GM18508 (cell line): ENCODE measurements at regions not wholly inside any gene's neighbourhood (a gene's known extent, or its start where the extent isn't known, plus 50 kb on each side); places are given as distances from the start of the nearest gene placed in this dataset.

Experiments used
- ATAC-seq: cut with Tn5 transposase; IDR thresholded peaks from one replicate; pipeline ENCODE4 v1.9.1; 2021; ENCODE audit warnings: moderate number of reproducible peaks; ENCODE audit not compliant: insufficient read depth, unreplicated experiment

DNA sequence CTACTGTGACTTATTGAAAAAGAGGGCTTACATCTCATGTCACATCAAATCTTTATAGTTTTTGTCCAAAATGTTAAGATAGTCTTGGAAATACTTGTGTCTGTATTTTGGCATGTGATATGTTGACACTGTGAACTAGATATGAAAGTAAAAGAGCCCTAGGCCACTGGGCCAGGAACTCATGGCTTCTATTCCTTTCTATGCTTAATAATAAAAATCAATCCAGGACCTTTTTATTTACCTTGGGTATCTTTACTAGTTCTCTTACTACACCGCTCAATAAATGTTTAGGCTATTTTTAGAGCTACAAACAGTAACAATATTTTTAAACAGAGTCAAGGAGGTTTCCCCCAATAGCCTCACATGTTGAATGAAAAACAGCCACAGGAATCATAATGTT lies 348.6 kb upstream of the SLC24A2 start:
- no peak for ATAC-seq

DNA sequence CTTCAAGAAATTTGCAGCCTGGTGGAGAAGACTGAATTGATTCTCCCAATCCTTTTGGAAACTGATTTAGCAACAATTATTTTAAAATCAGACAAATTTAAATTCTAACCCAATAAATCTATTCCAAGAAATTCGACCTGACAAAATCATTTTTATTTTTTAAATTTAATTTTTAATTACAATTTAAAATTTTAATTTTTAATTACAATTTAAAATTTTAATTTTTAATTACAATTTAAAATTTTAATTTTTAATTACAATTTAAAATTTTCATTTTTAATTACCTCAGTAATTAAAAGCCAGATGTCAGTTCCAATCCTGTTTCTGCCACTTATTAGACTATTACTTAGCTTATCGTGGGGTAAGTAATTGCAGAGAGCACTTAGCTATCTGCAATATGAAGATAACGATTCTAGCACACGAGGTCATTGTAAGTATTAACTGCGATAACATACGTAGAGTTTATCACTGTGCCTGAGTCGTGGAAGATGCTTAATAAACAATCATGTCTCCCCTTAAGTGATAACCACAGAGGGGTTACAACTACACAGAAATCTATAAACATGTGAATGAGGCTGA lies 346.4 kb upstream of the SLC24A2 start:
- no peak for ATAC-seq

DNA sequence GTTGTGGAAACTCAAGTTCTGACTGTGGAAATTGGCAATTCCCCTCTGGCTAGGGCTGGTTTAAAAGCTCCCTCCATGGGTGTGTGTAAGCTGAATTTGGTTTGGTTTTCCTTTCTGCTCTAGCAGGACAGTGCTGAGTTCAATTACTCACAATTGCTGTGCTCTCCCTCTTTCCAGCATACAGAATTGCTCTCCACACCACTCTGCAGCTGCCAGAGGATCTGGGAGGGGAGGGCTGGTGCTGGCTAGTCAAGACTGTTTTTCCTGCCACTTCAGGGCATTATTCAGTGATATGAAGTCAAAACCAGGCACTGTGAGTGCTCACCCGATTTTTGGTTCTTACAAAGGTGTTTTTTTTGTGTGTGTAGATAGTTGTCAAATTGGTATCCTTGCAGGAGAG lies 336.9 kb upstream of the SLC24A2 start:
- no peak for ATAC-seq

DNA sequence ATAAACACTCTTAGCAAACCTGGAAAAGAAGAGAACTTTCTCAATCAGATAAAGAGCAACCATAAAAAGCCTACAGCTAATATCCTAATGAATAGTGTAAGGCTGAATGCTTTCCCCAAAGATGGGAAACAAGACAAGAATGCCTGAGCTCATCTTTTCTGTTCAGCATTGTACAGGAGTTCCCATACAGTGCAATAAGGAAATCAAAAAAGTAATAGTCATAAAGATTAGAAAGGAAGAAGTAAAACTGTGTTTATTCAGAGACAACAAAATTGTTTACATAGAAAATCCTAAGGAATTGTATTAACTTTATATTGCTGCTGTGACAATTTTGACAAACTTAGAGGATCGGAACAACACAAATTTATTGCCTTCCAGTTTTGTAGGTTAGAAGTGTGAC lies 330.7 kb upstream of the SLC24A2 start:
- ATAC-seq, result no peak

DNA sequence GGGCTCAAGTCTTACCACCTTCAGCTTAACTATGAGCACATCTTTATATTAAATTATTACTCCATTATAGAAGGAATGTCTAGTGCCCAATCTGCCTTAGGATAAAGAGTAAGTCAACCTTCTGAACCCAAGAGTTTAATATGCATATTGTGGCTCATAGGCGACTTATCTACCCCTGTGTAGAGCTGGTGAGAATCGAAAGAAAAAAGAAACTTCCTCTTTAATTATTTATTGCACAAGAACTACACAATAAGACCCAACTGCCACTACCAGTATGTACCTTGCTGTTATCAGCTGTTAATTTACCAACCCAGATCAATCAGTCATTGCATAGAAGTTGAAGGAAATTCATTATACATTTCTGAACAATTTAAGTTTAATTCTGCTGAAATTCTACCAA lies 329.1 kb upstream of the SLC24A2 start:
- no peak for ATAC-seq

DNA sequence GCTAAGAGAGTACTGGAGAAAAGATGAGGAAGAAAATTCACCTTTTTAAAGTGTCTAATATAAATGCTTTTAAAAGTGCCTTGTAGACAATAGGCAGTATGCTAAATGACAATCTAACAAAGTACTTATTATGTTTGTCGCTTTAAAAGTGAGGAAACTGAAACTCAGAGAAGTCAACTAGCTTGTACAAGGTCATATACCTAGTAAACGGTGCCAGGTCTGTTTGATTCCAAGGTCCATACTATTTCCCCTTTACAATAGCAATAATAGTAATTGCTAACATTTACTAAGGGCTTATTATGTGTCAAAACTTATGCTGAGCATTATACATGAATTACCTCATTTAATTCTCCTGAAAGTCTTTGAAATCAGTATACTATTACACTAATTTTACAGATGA lies 328.6 kb upstream of the SLC24A2 start:
- ATAC-seq, result no peak

DNA sequence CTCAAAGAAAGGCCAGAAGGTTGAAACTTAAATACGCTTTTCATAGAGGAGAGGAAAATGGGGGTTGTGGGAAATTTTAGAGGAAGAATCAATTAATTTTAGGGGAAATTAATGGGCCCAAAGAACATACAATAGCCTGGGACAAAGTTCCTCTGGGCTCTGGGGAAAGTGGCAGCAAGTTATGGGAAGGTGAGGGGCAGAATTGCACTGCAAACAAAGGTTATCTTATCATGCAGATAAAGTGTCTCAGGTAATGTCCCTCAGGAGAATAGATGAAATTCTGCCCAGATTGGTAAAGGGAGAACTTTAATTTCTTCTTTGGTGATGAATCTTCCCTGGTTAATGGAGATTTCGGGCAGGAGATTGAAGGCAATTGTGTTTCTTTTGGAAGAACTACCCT lies 326.1 kb upstream of the SLC24A2 start:
- no peak for ATAC-seq

DNA sequence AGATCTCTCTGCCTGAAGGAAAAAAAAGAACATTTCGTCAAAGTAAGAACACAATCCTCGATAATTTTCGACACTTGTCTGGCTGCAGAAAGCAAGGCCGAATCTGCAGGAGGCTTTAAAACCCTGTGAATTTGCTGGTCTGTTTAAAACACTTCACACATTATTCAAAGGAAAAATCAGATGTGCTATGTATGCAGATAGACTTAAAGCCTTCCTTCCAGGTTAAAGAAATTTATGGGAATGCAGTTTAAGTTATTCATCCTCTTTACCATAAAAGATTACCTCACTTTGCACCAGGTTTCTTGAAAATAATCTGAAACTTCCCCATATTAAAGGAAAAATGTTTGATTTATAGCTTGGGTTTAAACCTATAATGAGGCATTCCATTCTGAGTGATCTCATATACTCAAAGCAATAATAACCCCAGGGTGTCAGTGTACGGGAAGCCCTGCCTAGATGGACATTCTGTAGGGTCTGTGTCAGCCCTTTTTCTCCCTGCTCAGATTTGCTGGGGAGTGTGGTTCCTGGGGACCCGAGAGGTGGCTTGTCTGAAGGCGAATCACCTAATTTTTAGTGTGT lies 323.5 kb upstream of the SLC24A2 start:
- no peak for ATAC-seq

DNA sequence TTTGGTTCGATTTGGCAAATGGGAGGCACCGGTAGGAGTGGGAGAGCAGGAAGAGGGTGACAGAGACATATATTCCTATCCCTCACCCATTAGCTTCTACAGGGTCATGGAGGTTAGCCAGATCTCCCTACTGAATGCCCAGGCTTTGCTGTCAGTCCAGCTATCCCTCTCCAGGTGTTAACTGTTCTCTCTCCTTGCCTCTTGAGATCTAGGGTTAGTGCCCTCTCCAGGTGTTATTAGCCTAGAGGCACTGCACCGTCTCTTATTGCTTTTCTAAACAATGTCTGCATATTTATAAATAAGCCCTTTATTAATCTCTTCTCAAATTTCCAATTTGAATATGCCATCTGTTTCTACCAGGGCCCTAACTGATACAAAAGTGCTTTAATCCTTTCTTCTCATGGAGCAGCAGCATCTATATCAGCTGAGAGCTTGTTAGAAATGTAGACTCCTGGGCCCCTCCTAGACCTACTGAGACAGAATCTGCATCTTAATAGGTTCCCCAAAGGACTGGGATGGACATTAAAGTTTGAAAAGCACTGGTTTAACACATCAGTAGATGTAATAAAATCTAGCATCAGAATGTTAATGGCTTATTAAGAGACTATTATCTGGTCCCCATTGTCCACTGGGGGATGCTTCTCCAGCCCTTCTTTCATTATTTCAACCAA lies 322.5 kb upstream of the SLC24A2 start:
- ATAC-seq, result no peak

DNA sequence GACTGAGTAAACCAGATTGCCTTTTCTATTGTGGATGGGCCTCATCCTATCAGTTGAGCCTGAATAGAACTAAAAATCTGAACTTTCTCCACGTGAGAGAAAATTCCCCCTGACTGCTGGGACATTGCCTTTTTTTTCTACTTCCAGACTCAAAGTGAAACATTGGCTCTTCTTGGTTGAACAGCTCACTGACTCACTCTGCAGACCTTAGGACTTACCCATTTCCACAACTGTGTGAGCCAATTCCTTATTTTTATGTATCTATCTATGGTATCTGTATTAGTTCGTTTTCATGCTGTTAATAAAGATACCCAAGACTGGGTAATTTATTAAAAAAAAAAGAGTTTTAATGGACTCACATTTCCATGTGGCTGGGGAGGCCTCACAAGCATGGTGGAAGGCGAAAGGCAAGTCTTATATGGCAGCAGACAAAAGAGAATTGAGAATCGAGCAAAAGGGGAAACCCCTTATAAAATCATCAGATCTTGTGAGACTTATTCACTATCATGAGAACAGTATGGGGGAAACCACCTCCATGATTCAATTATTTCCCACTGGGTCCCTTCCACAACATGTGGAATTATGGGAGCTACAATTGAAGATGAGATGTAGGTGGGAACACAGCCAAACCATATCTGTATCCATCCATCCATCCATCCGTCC lies 306.7 kb upstream of the SLC24A2 start:
- ATAC-seq, result no peak

DNA sequence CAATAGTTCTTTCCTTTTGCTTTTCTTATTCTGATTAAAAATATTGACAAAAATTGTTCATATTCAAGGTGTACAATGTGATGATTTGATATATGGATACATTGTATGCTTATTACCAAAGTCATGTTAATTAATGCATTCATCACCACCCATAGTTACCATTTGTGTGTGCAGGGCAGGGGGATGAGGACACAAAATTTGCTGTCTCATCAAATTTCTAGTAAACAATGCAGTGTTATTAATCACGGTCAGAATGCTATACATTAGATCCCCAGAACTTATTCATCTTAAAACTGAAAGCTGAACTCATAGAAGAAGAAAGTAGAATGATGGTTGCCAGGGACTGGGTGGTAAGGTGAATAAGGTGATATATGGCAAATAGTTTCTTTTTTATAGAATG lies 303.7 kb upstream of the SLC24A2 start:
- ATAC-seq, result no peak

DNA sequence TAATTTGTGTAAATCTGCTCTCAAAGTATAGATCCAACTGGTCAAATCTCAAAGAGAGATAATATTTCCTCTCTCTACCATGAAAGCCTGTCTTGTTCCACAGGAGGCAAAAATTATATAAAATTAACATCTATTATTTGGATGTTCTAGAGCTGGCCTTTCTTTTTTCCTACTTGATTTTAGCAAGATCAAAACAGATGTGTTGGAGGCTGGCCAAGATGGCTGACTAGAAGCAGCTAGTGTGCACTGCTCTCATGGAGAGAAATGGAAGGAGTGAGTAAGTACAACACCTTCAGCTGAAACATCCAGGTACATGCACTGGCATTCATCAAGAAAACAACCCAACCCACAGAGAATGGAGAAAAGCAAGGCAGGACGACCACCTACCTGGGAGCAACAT lies 298.6 kb upstream of the SLC24A2 start:
- ATAC-seq, result no peak

DNA sequence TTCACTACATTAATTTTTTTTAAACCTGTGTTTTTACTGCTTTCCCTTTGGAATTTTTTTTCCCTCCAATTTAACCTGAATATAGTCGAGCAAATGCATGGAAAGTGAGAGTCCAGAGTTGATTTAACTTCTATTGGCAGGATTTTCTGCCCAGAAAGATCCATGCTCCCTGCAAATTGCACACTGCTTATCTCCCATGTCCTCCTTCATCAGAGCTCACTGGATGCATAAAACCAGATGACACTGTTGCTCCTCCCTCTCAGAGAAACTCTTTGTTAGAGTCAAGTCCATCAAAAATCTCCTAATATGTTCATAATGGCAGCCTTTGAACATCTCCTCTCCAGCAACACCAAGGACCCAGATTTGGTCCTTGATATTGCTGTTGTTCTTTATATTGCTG lies 297.0 kb upstream of the SLC24A2 start:
- ATAC-seq, result no peak

DNA sequence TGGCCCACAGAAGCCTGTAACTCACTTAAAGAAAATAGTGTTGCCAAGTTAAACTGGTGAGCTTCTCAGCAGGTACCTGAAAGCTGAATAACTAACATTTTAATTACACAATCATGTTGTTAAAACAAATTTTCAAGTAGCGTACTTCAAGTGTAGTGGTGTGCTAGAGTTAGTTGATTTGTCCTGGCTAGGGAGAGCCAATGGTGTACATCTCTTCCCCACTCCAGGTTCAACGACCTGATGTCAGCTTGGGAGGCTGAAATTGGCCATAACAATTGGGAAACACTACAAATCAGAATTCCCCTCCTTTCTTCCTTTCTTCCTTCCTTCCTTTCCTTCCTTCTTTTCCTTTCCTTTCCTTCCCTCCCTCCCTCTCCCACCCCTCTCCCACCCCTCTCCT lies 295.3 kb upstream of the SLC24A2 start:
- no peak for ATAC-seq

DNA sequence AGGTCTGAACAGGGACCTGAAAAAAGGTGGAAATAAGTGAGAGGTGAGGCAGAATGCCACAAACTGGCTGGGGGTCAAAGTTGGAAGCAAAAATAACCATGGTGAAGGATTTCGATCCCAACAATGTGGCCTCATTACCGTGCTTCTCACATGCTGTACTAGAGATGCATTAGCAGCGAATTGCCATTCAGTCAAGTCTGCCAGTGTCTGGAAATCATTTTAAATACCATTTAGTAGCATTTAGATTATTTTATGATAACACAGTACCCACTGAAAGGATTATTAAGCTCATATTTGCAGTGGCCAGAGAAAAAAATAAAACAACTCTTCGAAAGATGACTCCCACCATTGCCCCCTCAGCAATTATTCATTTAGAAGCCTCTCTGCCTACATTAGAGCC lies 294.6 kb upstream of the SLC24A2 start:
- ATAC-seq, result no peak

DNA sequence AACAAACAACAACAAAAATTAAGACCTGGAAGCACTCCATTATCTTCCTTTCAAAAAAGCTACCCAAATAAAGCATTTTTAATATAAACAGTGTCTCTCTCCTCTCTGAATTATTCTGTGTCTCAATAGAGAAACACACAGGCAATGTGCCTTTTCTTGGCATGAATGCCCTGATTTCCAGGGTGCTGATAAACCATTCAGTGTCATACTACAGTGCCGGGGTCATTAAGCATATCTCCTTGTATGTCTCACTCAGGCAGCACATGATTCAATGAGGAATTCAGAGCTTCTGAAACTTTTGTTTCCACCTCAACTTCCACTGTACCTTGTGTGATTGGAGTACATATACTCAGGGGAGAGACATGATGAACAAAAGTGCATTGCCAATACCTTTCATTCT lies 294.0 kb upstream of the SLC24A2 start:
- ATAC-seq, result no peak

DNA sequence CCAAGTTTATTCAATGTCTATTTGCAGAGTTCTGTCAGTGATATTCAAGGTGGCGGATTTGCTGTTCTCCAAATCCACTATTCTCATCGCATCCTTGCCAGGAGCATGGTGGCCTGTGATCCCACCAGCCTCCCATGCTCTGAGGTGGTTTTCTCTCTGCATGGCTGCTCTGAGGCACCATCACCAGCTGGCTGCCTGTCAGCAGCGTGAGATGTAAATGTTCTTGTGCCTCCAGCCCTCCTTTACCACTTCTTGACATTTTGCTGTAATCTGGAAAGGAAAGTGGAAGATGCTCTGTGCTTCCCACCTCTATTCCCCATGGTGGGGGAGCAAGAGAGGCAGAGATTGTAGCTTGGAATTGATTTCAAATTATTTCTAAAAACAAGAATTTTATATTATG lies 293.6 kb upstream of the SLC24A2 start:
- ATAC-seq, result no peak

DNA sequence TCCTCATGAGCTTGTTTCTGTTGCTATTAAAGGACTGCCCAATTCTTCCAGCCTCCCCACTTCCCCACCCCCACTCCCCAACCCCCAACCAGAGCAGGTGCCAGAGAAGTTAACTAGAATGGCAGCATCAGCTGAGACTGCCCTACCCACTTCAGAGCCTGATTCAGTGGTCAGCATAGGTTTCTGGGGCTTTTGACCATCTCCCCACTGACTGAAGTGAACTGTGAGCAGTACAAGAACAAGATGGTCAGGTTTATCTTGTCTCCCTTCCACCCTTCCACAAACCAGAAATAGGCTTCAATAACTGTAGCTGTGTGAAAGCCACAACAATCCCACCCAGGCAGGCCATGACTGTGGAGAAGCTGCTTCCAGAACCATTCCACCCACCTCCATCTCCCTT lies 289.4 kb upstream of the SLC24A2 start:
- ATAC-seq, result no peak

DNA sequence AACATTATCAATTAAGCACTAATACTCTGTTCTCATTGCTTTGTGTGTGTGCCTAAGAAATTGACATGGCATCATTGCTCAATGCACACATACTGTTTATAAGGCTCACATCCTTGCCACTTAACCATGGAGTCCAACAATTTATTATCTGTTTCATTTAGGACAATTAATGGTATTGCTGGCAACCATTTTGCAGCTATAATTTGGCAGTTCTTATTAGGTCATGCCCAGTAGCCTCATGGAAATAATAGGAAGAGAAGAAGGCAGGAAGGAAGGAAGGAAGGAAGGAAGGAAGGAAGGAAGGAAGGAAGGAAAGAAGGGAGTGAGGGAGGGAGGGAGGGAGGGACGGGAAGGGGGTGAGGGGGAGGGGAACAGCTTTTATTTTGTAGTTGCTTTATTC lies 285.5 kb upstream of the SLC24A2 start:
- ATAC-seq, result no peak

DNA sequence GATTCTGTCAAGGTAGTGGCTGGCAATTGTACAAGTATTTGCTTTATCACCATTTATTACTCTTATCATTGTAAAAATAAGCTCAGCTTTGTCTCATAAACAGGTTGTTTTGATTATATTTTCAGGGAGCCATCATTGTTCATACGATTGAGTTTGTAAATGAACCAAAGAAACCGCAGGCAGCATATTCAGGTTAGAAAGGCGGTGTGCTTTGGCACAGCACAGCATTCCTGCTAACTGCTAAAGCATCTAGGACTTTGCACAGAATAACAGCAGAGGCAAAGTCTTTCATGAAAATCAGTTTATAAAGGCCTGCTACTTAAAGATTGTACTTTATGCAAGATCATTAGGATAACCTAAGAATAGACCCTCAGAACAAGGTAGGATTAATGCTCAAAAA lies 281.5 kb upstream of the SLC24A2 start:
- no peak for ATAC-seq

DNA sequence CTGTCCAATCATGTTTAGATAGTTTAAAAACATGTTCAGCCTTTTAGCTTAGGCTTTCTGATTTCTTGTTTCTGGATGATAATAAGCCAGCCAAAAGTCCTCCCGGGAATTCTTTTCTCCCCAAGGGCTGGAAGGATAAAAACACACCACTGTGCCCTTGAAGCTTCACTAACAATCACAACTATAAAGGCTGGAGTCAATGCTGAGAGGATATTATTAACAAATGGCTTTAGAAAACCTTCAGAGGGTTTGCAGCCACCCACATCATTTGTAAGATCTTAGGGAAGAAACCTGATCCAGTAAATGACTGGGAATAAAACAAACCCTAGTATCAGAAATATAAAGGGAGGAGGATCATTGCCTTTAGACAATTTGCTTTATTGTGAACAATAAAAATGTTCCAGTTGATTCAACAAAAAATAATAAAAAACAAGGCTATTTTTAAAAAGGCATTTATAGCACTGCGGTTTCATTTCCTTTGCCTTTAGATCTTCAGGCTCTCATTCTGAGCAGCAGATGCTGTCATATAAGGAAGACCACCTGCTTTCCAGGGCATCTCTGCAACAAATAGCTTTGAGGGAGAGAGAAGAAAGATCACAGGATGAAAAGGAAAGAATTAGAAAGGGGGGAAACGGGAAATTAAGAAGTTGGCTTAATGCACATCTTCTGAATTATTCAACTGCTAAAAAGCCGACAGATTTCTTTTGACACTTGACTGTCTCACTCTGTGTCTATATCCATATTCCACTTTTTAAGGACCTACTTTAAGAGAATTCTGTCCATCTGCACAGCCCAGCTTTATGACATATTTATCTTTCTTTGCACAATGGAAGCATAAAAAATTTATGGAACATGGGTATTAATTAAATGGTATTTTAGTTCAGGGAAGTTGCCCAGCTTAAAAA lies 277.2 kb upstream of the SLC24A2 start:
- no peak for ATAC-seq
